GM04503 (cell line): ENCODE measurements at regions not wholly inside any gene's neighbourhood (a gene's known extent, or its start where the extent isn't known, plus 50 kb on each side); places are given as distances from the start of the nearest gene placed in this dataset.
"Not testable (repeated sequence)": the region's sequence is repeated elsewhere in the genome, so short reads cannot be mapped to it uniquely, and the experiment has no call there.

ENCODE experiments used
- DNase-seq: peaks from one replicate; pipeline ENCODE4 v3.0.0-alpha.2; 2012; ENCODE audit warnings: low read depth

DNA sequence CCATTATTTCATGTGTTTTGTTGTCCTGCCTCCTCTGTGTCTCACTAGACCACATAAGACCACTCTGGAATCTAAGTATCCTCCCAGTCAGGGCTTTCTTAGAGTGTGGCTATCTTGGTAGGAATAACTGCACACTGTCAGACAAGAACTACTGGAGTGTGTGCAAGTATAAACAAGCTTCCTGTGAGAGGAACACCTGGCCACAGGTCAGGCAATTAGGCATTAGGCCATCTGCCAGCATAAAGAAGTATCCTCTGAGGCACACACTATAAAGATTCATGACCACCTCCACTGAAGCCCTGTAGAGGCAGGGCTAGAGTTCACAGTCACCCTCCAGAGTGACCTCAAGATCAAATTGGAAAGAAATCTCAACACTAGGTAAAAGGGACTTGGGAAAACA is 507.0 kb upstream of the PABPC4L start:
- DNase-seq: no peak

DNA sequence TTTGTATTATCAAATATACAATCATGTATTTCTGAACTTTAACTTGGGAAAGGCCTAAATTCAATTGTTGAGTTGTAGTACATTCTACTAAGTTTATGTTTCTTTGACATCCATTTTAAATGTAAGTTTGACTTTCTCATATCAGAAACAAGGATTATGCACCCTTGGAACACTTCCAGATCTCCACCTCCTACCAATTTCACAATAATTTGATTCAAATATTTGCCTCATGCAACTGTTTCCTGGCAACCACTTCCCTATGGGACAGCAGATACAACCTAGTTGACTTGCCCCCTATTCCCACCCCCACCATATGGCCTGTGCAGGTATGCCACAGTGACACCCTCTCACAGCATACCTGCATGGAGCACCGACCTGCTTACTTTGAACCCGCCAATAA is 506.4 kb upstream of the PABPC4L start:
- no peak for DNase-seq

DNA sequence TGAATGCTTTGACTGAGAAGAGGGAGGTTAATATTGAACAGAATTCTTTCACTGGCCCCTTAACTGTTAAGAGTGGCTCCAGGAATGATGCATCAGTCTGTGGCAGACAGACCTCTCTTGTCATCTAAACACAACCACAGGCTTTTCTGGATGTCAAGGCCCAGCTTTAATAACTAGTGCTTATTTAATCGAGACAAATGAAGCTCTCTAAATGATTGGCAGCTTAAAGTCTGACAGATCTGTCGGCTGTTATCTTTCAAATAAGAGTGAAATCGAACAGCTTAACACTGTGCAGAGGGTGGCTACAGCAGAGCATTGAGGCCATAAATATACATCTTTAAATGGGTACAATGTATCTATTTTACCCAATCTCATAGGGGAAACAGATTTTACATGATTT is 500.8 kb upstream of the PABPC4L start:
- DNase-seq: no peak

DNA sequence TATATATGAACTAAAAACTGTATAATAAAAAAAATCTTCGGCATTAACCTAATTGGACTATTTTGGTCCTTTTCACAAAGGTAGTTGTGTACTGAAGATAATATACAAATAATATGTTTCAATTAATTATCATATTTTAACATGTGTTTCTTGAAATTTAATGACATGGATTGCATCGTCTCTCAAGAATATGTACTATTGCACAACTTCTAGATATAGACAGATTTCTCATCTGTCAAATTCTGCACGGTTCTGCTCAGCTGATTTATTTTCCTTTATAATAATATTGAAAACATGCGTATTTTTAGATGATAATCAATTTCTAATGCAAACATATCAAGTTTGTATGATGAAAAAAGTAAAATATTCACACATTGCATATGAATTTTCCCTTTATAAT is 498.7 kb upstream of the PABPC4L start:
- DNase-seq: no peak

DNA sequence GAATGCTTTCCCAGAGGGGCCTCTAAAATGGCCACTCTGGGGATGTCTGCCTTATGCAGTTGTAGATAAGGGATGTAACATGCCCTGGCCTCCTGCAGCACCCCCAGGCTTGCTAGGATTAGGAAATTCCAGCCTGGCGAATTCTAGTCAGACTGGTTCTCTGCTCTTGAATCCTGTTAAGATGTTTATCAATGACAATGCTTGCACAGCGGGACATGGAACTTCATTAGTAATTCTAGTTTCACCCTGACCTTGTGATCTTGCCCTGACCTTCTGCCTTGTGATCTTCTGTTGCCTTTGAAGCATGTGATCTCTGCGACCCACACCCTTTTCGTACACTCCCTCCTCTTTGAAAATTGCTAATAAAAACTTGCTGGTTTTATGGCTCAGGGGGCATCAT is 497.2 kb upstream of the PABPC4L start:
- not testable (repeated sequence) for DNase-seq

DNA sequence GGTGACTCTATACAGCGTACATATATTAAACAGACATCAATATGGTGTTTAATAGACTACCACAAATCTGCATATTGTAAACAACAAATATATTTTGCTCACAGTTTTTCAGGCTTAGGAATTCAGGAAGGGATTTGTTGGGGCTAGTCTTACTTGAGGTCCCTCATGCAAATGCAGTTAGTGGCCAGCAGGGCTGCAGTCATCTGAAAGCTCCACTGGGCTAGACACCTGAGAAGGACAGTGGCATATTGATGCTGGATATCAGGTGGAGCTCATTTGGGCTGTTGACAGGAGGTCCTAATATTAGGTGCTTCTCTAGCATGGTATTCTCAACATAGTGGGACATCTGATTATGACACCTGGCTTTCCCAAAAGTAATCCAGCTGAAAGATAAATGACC is 493.8 kb upstream of the PABPC4L start:
- no peak for DNase-seq

DNA sequence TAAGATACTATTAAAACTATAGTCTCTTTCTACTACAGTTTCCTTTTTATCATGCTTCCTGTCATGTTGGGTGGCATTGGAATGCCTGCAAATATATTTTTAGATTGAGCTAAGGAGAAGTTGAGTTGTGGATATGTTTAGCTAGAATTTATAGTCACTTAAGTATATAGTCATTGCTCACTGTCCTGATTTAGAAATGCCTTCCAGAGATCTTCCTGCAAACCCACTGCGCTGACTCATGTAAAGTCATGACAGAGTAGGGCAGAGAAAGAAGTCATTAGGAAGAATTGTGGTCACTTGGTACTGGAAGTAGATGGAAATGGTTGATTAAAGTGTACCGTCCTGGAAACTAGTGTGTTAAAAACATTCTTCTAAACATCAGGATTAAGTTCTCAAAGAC is 490.3 kb upstream of the PABPC4L start:
- peak; percentile 42 for DNase-seq

DNA sequence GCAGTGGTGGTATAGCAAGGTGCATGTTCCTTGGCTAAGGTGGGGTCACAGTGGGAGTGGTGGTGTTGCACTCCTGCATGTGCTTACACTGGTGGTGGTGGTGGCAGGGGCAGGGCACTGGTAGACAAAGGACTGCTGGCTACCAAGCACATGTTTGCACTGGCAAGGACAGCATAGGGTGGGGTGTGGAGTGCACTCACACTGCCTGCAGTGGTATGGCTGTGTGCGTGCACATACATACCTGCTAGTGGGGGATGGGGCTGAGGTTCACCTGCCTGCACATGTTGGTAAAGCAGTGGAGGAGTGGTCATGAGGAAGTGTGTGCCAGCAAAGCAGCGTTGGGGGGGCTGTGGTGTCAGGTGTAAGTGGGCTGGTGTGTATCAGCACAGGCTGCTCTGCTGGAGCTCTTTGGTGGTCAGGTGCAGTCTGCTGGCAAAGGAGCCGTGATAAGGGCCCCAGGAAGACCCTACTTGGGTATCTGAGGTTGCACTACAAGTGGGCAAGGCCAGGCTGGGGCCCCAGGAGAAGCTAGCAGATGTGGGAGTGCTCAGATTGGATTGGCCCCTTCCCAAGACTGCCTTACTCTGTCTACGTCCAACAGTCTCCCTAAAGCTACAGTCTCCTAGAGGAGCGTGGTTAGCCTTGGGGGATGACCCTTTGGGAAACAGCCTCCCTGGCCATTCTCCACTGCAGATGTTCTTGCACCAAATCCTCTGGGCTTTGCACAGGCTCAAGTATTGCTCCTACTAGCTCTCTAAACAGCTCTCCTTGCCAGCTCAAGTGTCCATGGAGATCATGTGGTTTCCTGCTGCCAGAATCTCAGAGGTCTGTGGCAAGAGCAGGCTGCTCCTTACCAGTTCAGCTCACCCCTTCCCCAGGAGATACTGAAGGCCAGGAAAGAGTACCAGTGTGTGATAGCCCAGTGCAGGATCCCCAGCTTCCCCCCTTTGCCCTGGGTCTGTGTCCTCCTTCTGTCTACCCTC is 486.3 kb upstream of the PABPC4L start:
- DNase-seq: no peak

DNA sequence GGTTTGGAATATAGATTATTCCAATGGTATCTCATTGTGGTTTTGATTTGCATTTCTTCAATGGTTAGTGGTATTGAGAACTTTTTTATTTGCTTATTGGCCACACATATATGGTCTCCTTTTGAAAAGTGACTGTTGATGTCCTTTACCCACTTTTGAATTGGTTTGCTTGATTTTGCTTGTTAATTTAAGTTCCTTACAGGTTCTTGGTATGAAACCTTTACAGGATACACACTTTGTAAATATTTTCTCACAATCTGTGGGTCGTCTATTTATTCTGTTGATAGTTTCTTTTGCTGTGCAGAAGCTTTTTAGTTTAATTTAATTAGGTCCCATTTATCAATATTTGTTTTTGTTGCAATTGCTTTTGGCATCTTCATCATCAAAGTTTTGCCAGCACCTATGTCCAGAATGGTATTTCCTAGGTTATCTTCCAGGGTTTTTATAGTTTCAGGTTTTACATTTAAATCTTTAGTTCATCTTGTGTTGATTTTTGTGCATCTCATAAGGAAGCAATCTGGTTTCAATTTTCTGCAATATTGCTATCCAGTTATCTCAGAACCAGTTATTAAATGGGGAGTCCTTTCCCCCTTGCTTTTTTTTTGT is 475.7 kb upstream of the PABPC4L start:
- no peak for DNase-seq

DNA sequence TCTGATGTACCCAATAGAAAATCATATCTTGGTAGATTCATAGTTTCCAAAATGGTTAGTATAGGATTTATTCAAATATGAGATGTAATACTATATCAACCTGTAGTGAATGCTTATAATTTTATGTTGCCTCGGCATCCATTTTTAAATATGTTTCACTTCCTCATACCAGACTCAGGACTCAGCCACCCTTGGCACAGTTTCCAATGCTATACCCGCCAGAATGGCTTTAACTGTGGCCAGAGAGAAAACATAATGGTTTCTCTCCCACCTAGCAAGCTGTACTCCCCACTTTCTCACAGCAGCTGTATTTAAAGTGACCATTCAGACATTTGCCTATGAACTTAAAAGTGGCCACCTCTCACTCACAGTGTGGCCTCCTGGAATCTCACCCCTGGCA is 466.6 kb upstream of the PABPC4L start:
- no peak for DNase-seq

DNA sequence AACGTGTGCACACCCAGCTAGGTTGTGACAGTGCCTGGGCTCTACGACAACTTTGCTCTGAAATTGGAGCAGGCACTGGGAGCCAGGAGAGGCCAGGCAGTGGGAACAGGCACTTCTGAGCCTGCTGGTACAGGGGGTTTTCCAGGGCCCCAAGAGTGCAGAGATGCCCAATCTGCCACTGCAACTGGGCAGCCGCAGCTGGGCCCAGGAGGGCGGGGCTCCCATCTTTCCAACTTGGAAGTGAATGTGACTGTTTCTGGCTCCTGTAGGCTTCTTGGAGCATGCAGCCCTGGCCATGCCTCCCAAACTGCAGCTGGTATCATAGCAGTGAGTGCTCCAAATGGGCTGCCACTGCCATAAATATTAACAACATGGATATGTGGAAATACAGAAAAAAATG is 465.1 kb upstream of the PABPC4L start:
- DNase-seq: no peak

DNA sequence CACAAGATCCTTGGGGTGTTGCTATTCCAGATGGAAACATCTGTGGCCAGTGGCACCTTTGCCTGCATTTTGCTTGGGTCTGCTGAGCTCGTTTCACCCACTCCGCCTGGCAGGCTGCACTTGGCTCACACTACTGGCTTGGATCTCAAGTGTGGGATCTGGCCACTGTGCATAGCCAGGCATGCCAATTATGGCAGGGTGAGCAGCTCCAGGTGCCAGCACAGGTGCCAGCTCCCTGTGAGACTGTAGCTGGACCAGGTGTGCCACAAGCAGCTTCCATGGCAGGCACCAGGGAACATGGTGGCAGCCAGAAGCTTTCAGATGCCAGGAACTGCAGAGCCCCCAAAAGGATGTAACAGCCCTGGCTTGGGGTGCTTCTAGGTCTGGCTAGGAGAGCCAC is 463.8 kb upstream of the PABPC4L start:
- no peak for DNase-seq

DNA sequence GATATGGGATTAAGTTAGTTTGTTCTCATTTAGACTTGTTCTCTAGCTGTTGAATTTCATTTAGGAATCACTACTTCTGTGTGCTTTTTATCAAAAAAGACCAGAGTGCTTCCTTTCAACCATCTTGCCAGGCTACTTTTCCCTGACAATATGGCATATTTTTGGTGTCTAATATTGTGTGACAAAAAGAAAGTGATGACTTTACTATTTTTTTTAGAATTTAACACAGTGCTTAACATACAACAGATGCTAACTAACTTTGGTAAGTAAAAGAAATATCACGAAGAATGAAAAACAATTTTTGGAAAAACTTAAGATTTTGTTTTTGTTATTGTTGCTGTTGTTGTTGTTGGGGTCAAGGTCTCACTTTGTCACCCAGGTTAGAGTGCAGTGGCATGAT is 462.2 kb upstream of the PABPC4L start:
- no peak for DNase-seq

DNA sequence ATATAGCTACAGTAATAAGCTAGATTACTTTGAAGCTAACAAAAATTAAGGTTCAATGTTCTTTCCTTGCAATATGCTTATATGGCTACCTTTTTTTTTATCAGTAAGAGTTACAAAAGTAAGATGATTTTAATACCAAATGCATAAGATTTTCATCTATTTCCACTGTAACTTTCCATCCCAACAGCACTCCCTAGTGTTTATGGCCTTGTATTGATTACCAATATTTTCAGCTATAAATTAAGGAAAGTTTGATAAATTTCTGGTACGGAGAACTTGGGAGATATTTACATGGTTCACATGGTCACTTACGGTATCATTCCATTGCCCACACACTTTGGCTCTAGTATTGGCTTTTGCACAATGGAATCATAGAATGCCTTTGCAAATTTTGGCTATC is 448.9 kb upstream of the PABPC4L start:
- DNase-seq: no peak

DNA sequence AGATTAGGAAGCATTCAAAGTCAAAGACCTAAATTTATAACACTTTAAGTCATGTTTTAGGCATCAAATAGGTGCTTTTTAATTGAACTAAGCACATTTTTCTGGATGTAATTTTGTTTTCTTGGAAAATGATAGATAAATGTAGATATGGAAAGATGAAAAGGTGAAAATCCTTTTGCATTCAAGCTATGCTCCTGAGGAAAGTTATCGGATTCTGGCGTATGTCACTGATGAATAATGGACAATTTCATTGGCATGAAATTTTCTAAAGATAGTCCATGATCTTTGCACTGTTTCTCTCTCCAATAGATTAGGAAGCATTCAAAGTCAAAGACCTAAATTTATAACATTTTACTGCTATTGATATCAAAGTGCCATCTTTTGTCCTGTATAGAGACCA is 444.2 kb upstream of the PABPC4L start:
- no peak for DNase-seq

DNA sequence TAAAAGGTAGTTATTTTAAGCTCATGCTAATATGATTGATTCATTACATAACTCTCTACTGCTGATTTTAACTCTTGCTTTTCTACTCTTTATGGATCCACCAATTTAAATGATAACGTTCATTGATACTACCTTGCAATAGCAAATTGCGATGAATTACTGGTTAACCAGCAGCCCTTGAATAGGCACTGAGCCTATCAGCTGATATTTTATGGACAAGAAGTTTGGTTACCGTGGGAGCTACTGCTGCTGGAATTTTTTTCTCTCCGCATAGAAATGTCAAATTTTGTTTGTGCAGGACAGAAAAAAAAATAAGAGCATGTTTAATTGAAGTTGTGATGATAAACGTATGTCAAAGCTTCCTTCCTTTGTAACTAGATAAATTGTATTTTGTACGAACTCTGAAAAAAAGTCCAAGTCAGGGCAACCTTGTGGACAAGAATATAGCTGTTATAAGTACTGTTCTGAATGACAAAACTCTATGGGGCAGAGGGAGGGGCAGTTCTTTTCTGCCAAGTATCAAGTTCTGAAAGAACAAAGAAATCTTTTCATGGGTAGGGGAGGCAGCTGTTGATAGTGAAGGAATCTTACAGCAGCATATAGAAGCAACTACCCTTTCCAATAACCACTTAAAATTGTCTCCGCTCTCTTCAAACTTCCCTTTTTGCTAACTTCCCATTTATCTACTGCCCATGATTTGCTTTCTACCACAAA is 434.9 kb upstream of the PABPC4L start:
- DNase-seq: no peak

DNA sequence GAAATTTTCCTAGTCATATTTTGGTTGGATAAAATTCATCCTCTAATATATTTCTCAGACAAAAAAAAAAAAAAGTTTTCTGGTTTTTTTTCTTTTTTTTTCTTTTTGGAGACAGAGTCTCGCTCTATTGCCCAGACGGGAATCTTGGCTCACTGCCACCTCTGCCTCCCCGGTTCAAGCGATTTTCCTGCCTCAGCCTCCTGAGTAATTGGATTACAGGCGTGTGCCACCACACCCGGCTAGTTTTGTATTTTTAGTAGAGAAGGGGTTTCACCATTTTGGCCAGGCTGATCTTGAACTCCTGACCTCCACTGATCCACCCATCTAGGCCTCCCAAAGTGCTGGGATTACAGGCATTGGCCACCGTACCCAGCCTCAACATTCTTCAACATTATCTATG is 432.7 kb upstream of the PABPC4L start:
- DNase-seq: no peak

DNA sequence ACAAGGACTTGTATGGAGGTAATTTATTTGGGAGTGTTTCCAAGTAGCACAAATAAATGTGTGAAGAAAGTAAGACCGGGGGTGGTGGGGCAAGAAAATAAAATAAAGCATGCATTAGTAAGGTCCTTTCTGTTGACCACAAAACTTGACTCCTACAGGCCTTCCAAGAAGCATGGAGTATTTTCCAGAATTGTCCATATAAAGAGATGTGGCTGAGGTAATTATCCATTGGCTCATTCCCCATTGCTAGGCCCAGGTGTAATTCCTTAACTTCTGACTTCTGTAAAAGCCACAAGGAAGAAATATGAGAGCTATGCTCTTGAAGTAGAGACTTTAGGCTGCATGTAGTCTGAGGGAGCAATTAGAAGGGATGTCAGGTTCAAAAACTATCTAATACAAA is 430.5 kb upstream of the PABPC4L start:
- no peak for DNase-seq

DNA sequence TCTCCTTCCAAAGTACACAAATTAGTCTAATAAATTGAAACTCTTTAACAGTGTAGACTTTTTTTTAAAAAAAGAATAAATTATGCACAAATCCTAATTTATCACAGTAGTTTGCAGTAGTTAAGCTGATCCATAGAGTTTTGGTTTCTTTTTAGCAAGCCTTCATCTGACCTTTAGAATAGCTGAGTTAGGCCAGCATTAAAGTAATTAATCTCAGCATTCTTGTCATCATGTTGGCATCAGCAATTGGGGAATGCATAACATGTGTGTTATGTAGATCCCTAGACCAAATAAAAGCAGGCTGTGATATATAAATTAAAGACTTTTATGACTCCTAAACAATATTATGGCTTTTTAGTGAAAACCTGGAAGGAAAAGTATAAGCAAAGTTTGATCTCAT is 426.5 kb upstream of the PABPC4L start:
- peak; percentile 19 for DNase-seq

DNA sequence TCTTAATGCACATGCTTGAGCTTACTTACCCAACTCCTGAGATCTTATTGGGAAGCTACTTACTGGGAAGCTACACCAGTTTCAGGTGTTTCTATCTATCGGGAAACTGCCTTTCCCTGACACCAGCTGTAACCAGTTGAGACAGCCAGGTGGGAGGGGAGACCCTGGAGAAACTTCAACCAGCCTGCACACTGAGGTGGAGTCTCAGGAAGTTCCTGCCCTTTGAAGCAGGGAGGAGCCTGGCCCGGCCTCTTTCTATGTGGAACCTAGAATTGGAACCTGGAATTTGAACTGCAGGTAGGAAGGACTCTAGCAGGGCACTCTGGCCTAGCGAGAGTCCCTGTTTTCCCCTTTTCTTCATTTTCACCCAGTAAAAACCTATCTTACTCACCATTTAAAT is 425.8 kb upstream of the PABPC4L start:
- DNase-seq: no peak

DNA sequence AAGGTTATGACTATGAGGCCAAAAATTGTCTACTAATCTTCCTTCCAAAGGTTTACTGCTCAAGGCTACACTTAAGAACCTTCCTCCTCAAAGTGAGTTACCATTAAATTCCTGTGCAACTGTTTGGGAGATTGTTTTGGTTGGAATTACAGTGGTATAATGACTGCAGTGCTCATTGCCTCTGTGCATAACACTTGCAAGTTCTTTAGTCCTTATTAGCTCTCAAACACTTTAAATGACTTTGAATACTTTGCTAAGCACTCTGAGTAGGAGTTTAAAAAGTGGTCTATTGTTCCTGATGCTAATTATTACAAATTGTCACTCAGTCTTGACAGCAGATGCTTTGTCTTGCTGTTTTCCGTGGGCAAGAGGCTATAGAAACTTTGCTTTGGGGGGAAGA is 422.8 kb upstream of the PABPC4L start:
- DNase-seq: no peak

DNA sequence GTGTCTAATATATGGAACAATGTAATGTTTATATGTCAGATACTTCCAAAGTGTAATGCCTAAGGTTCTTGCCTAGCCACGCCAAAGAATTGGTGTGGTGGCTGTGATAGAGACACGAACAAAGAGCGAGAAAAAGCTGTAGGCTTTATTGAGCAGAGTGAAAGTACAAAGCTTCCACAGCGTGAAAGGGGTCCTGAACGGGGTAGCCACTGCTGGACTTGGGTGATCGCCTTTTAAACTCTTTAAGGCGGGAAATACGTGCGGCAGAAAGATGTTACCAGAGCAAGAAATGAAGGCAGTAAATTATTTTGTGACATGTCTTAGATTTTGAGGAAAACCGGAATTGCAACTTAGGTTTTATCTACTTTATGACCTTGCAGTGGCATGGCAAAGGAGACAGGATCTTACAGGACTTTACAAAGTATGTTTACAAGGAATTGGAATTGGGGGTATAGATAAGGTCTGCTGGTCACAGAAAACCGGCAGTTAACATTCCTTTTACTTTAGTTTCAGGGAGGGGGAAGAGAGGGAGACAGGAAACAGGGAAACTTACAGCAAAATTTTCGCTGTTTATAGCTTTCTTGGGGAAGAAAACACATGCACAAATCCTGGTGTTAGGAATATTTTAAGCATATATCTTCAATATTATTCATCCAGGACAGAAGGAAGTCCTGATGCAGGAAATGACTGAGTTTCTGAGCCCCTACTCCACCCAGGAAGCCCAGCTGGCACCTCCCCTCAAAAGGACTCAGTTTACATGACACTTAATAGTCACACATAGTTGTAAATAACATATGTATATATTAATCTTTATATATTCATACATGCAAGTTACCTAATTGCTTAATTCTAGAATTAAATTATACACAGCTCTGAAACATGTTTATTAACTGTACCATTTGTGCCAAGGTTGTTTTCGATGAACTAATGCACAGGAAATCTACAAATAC is 421.3 kb upstream of the PABPC4L start:
- DNase-seq: not testable (repeated sequence)
